Kidney epithelial cell (primary cell): ENCODE measurements at regions not wholly inside any gene's neighbourhood (a gene's known extent, or its start where the extent isn't known, plus 50 kb on each side); places are given as distances from the start of the nearest gene placed in this dataset.
"Not testable (repeated sequence)": the region's sequence is repeated elsewhere in the genome, so short reads cannot be mapped to it uniquely, and the experiment has no call there.

ENCODE experiments used
- DNase-seq: peaks from one replicate; pipeline ENCODE4 v3.0.0-alpha.2; 2010; ENCODE audit warnings: low read depth
- H3K27me3 ChIP-seq: 2 replicates; pipeline ENCODE4 v1.6.0; 2011; ENCODE audit warnings: low read length; ENCODE audit not compliant: control insufficient read depth, insufficient read depth
- H3K36me3 ChIP-seq: 2 replicates; pipeline ENCODE4 v1.5.1; 2011; ENCODE audit warnings: low read length; ENCODE audit not compliant: control insufficient read depth, insufficient read depth
- H3K4me3 ChIP-seq: 2 replicates; pipeline ENCODE4 v1.5.1; 2011; ENCODE audit warnings: low read depth, mild to moderate bottlenecking, control low read depth, low read length
- CTCF ChIP-seq: IDR thresholded peaks from 2 replicates; pipeline ENCODE4 v1.5.1; 2011; ENCODE audit warnings: mild to moderate bottlenecking, moderate library complexity, low read length, control low read depth, inconsistent platforms; ENCODE audit not compliant: insufficient read depth, poor library complexity, severe bottlenecking

GRCh38 chr6:160804639-160805038, 102.6 kb downstream of the PLG start:
- no peak for DNase-seq
- no peak for TF ChIP-seq CTCF
- Histone ChIP-seq H3K4me3 (no peak overlapping the region), H3K27me3 (no peaks in the 10 kb centered on the region), H3K36me3 (no peaks in the 10 kb centered on the region)

GRCh38 chr6:160808263-160808662, 106.2 kb downstream of the PLG start:
- DNase-seq = no peak
- Histone ChIP-seq H3K4me3 (no peak overlapping the region), H3K27me3 (no peaks in the 10 kb centered on the region), H3K36me3 (no peaks in the 10 kb centered on the region)
- no peak for TF ChIP-seq CTCF

GRCh38 chr6:160810238-160810637, 108.2 kb downstream of the PLG start:
- H3K36me3 ChIP-seq = no peaks in the 10 kb centered on the region
- TF ChIP-seq CTCF = no peak
- H3K27me3 ChIP-seq = no peaks in the 10 kb centered on the region
- DNase-seq = no peak
- H3K4me3 ChIP-seq = no peak overlapping the region

GRCh38 chr6:160812097-160812496, 110.1 kb downstream of the PLG start:
- no peak for TF ChIP-seq CTCF
- DNase-seq = no peak
- Histone ChIP-seq H3K27me3 (no peaks in the 10 kb centered on the region), H3K36me3 (no peaks in the 10 kb centered on the region), H3K4me3 (no peak overlapping the region)

GRCh38 chr6:160818934-160819333, 116.9 kb downstream of the PLG start:
- no peaks in the 10 kb centered on the region for H3K36me3 ChIP-seq
- no peaks in the 10 kb centered on the region for H3K27me3 ChIP-seq
- TF ChIP-seq CTCF = no peak
- no peak overlapping the region for H3K4me3 ChIP-seq
- DNase-seq = no peak

- not testable (repeated sequence) for DNase-seq, H3K36me3 ChIP-seq, H3K27me3 ChIP-seq, H3K4me3 ChIP-seq
These were observed 118.6 kb downstream of the PLG start for GRCh38 chr6:160820661-160821060.
